Retinal pigment epithelial cell (primary cell): ENCODE measurements at regions not wholly inside any gene's neighbourhood (a gene's known extent, or its start where the extent isn't known, plus 50 kb on each side); places are given as distances from the start of the nearest gene placed in this dataset.
A peak's percentile ranks its signal among the peaks of the same experiment; 100 is the strongest.
"Not testable (repeated sequence)": the region's sequence is repeated elsewhere in the genome, so short reads cannot be mapped to it uniquely, and the experiment has no call there.

Experiments used
- DNase-seq: peaks from one replicate; pipeline ENCODE4 v3.0.0-alpha.2; 2010; ENCODE audit warnings: low read depth
- H3K4me3 ChIP-seq: 2 replicates; pipeline ENCODE4 v1.5.1; 2011; ENCODE audit warnings: mild to moderate bottlenecking, low read length, control low read depth, moderate library complexity
- CTCF ChIP-seq: conservative IDR thresholded peaks from 2 replicates; pipeline ENCODE4 v1.5.1; 2011; ENCODE audit warnings: low read depth, low read length, control low read depth, inconsistent platforms

- H3K4me3 ChIP-seq: no peak overlapping the region
- no peak for DNase-seq
- TF ChIP-seq CTCF: no peak
These were observed 159.8 kb upstream of the FERMT1 start for GRCh38 chr20:6282642-6283041.

DNA sequence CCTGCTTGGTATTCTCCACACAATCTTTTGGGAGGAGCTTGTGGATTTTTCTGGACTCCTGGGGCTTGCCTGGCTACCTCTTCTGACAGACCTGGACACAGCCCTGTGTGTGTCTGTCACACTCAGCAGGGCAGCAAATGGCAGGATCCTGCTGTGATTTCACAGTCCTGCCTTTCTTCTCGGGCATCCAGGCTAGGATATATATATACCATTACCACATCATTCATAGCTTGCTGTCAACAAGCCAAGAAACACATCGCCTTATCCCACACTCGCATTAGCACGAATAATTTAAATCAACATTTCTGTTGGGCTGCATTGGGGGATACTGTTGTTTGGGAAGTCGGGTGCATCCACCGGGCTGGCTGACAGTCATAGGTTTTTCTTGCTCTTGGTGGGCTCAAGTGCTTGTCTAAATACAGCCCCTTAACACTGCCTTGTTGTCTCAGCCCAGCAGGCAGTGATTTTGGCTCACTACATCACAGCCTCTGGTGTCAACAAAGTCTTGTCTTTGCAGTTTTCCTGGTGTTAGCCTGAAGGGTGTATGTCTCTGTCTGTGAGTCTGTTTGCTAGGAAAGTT is 154.9 kb upstream of the FERMT1 start:
- no peak for TF ChIP-seq CTCF
- H3K4me3 ChIP-seq: no peak overlapping the region
- no peak for DNase-seq

GRCh38 chr20:6270404-6270803 is 147.6 kb upstream of the FERMT1 start:
- not testable (repeated sequence) for DNase-seq, H3K4me3 ChIP-seq

GRCh38 chr20:6269168-6269873 is 146.5 kb upstream of the FERMT1 start:
- no peak for DNase-seq
- H3K4me3 ChIP-seq: no peak overlapping the region
- no peak for TF ChIP-seq CTCF

- peak; percentile 46 for DNase-seq
- TF ChIP-seq CTCF: peak; percentile 64
- no peak overlapping the region for H3K4me3 ChIP-seq
These were observed 142.5 kb upstream of the FERMT1 start for GRCh38 chr20:6265204-6265904.

- TF ChIP-seq CTCF: no peak
- DNase-seq: no peak
- H3K4me3 ChIP-seq: no peak overlapping the region
These were observed 130.6 kb upstream of the FERMT1 start for GRCh38 chr20:6253396-6253795.

DNA sequence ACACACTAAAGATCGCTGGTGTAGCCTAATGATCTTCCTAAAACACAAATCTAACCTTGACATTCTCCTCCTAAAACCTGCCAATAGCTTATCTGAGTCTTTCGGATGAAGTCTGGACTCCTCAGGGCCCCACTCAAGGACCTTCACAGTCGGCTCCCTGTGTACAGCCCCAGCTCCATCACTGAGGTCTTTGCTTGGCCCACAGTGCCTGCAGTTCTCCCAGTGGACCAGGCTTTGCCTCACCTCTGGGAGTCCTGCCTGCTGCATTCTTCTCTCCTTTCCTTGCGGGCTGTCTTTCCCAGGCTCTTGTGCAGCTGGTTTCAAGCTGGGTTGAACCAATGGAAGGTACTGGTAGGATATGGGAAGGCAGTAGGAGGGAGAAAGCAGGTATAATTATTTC is 122.6 kb upstream of the FERMT1 start:
- DNase-seq: no peak
- no peak for TF ChIP-seq CTCF
- no peak overlapping the region for H3K4me3 ChIP-seq
